IMR-90 (cell line): ENCODE measurements at regions not wholly inside any gene's neighbourhood (a gene's known extent, or its start where the extent isn't known, plus 50 kb on each side); places are given as distances from the start of the nearest gene placed in this dataset.

ENCODE experiments used
- ATAC-seq: fragments of 200-7000 bp; cut with Tn5 transposase; 2 replicates; pipeline ENCODE4 v1.9.1; 2020; ENCODE audit warnings: low read depth, mild to moderate bottlenecking, moderate library complexity
- BruUV-seq: library from RNA; stranded (reverse); fragments of 400-500 nt; replicated peaks from 2 replicates; lab custom pipeline; 2021; lab: Mats Ljungman, UMichigan
- CTCF ChIA-PET: fragments of 300-600 bp; formaldehyde crosslinking; extraction: SDS; loops from one replicate; lab custom pipeline; 2021; ENCODE audit warnings: antibody characterized with exemption; lab: Yijun Ruan, JAX
- POLR2A ChIA-PET: fragments of 300-600 bp; sonication (Branson Sonifier 250); formaldehyde crosslinking; loops from one replicate; lab custom pipeline; 2022; ENCODE audit warnings: antibody characterized with exemption; ENCODE audit not compliant: unreplicated experiment; lab: Charles Lee
- DNase-seq: peaks from one replicate; pipeline ENCODE4 v3.0.0; 2013
- H2AFZ ChIP-seq: replicated peaks from 2 replicates; pipeline ENCODE3; 2013; ENCODE audit warnings: low read length, mild to moderate bottlenecking; ENCODE audit not compliant: poor library complexity
- H2AK5ac ChIP-seq: 2 replicates; pipeline ENCODE4 v1.6.1; 2013; ENCODE audit warnings: low read depth, low read length, inconsistent platforms
- H2AK9ac ChIP-seq: replicated peaks from 2 replicates; pipeline ENCODE3; 2013; ENCODE audit warnings: mild to moderate bottlenecking, low read depth, low read length, moderate library complexity; ENCODE audit not compliant: poor library complexity
- H2BK120ac ChIP-seq: 2 replicates; pipeline ENCODE4 v1.6.1; 2013; ENCODE audit warnings: low read depth, low read length, inconsistent platforms
- H2BK15ac ChIP-seq: 3 replicates; pipeline ENCODE4 v1.6.1; 2013; ENCODE audit warnings: low read depth, low read length, inconsistent platforms
- H2BK20ac ChIP-seq: 2 replicates; pipeline ENCODE4 v1.6.1; 2013; ENCODE audit warnings: low read depth, mild to moderate bottlenecking, inconsistent platforms, low read length, moderate library complexity
- H2BK5ac ChIP-seq: 2 replicates; pipeline ENCODE4 v1.6.1; 2013; ENCODE audit warnings: mild to moderate bottlenecking, low read depth, low read length, inconsistent platforms; ENCODE audit not compliant: poor library complexity, severe bottlenecking
- H3K14ac ChIP-seq: replicated peaks from 2 replicates; pipeline ENCODE4 v1.6.1; 2013; ENCODE audit warnings: low read depth, low read length, inconsistent platforms
- H3K18ac ChIP-seq: 2 replicates; pipeline ENCODE4 v1.6.1; 2013; ENCODE audit warnings: low read depth, low read length, control low read depth
- H3K23ac ChIP-seq: 2 replicates; pipeline ENCODE4 v1.6.1; 2013; ENCODE audit warnings: low read depth, low read length, inconsistent platforms
- H3K27ac ChIP-seq: 2 replicates; pipeline ENCODE4 v1.5.1; 2013; ENCODE audit warnings: mild to moderate bottlenecking, control low read depth, low read length; ENCODE audit not compliant: insufficient read depth
- H3K27me3 ChIP-seq: 2 replicates; pipeline ENCODE4 v1.6.1; 2013; ENCODE audit warnings: low read length; ENCODE audit not compliant: control insufficient read depth, insufficient read depth
- H3K36me3 ChIP-seq: 2 replicates; pipeline ENCODE4 v1.6.1; 2013; ENCODE audit warnings: low read length, mixed read lengths; ENCODE audit not compliant: control insufficient read depth, insufficient read depth
- H3K4ac ChIP-seq: 2 replicates; pipeline ENCODE4 v1.6.1; 2013; ENCODE audit warnings: low read depth, low read length, inconsistent platforms
- H3K4me1 ChIP-seq: 2 replicates; pipeline ENCODE4 v1.6.1; 2013; ENCODE audit warnings: low read length, mixed read lengths; ENCODE audit not compliant: control insufficient read depth, insufficient read depth
- H3K4me2 ChIP-seq: 2 replicates; pipeline ENCODE4 v1.6.1; 2013; ENCODE audit warnings: low read depth, mild to moderate bottlenecking, control low read depth, low read length, moderate library complexity
- H3K4me3 ChIP-seq: 2 replicates; pipeline ENCODE4 v1.5.1; 2013; ENCODE audit warnings: low read depth, mild to moderate bottlenecking, control low read depth, low read length, moderate library complexity; ENCODE audit not compliant: insufficient read depth
- H3K56ac ChIP-seq: 2 replicates; pipeline ENCODE4 v1.6.1; 2013; ENCODE audit warnings: low read length, inconsistent platforms; ENCODE audit not compliant: insufficient read depth; ENCODE audit errors: extremely low read depth
- H3K79me1 ChIP-seq, 2 experiments: 2 replicates each; pipeline ENCODE4 v1.6.1; 2013; ENCODE audit warnings: low read length in 2 of 2, inconsistent platforms in 1 of 2, low read depth in 1 of 2
- H3K9ac ChIP-seq: 2 replicates; pipeline ENCODE4 v1.6.1; 2013; ENCODE audit warnings: low read depth, low read length, control low read depth
- H3K9me1 ChIP-seq: 2 replicates; pipeline ENCODE4 v1.6.1; 2013; ENCODE audit warnings: low read length, inconsistent platforms; ENCODE audit not compliant: insufficient read depth
- H3K9me3 ChIP-seq: 2 replicates; pipeline ENCODE4 v1.6.1; 2013; ENCODE audit warnings: low read length; ENCODE audit not compliant: control insufficient read depth, insufficient read depth
- H4K20me1 ChIP-seq: 2 replicates; pipeline ENCODE4 v1.6.1; 2013; ENCODE audit warnings: low read length, inconsistent platforms; ENCODE audit not compliant: insufficient read depth
- H4K5ac ChIP-seq: 2 replicates; pipeline ENCODE4 v1.6.1; 2013; ENCODE audit warnings: mild to moderate bottlenecking, low read depth, low read length, control low read depth
- H4K8ac ChIP-seq, 2 experiments: 2 replicates each; pipeline ENCODE4 v1.6.1; 2013; ENCODE audit warnings: low read depth in 2 of 2, low read length in 2 of 2, control low read depth in 1 of 2, inconsistent platforms in 1 of 2
- H4K91ac ChIP-seq: 2 replicates; pipeline ENCODE4 v1.6.1; 2013; ENCODE audit warnings: low read depth, low read length, inconsistent platforms; ENCODE audit not compliant: insufficient read depth
- BHLHE40 ChIP-seq: fragments of 150-350 bp; IDR thresholded peaks from 2 replicates; pipeline ENCODE4 v1.6.1; 2016; ENCODE audit warnings: mild to moderate bottlenecking, low read depth, low read length
- CEBPB ChIP-seq: IDR thresholded peaks from 2 replicates; pipeline ENCODE4 v1.6.1; 2012; ENCODE audit warnings: low read depth, low read length, improper control_type of control experiment
- CHD1 ChIP-seq: IDR thresholded peaks from 2 replicates; pipeline ENCODE4 v1.6.1; 2012; ENCODE audit warnings: low read depth, low read length, improper control_type of control experiment
- CTCF ChIP-seq: conservative IDR thresholded peaks from 2 replicates; pipeline ENCODE4 v1.5.1; 2012; ENCODE audit warnings: mild to moderate bottlenecking, low read depth, low read length, improper control_type of control experiment
- ELK1 ChIP-seq: fragments of 150-350 bp; IDR thresholded peaks from 2 replicates; pipeline ENCODE4 v1.6.1; 2016; ENCODE audit warnings: low read depth, mild to moderate bottlenecking, low read length, moderate library complexity, borderline replicate concordance
- FOS ChIP-seq: fragments of 150-350 bp; IDR thresholded peaks from 2 replicates; pipeline ENCODE4 v1.6.1; 2016; ENCODE audit warnings: low read depth, low read length
- MAFK ChIP-seq: IDR thresholded peaks from 2 replicates; pipeline ENCODE4 v1.6.1; 2012; ENCODE audit warnings: low read depth, low read length, improper control_type of control experiment
- MAZ ChIP-seq: IDR thresholded peaks from 2 replicates; pipeline ENCODE4 v1.6.1; 2012; ENCODE audit warnings: low read depth, mild to moderate bottlenecking, low read length, improper control_type of control experiment, moderate library complexity, borderline replicate concordance
- MXI1 ChIP-seq: IDR thresholded peaks from 2 replicates; pipeline ENCODE4 v1.6.1; 2012; ENCODE audit warnings: low read depth, mild to moderate bottlenecking, low read length, moderate library complexity, borderline replicate concordance
- NFE2L2 ChIP-seq: fragments of 150-350 bp; IDR thresholded peaks from 2 replicates; pipeline ENCODE4 v1.6.1; 2016; ENCODE audit warnings: low read depth, mild to moderate bottlenecking, low read length
- POLR2A ChIP-seq: IDR thresholded peaks from 2 replicates; pipeline ENCODE4 v1.6.1; 2012; ENCODE audit warnings: mild to moderate bottlenecking, low read depth, low read length
- RAD21 ChIP-seq: IDR thresholded peaks from 2 replicates; pipeline ENCODE4 v1.6.1; 2012; ENCODE audit warnings: low read length, improper control_type of control experiment
- RCOR1 ChIP-seq: IDR thresholded peaks from 2 replicates; pipeline ENCODE4 v1.6.1; 2012; ENCODE audit warnings: mild to moderate bottlenecking, low read length, improper control_type of control experiment; ENCODE audit not compliant: insufficient replicate concordance
- RFX5 ChIP-seq: IDR thresholded peaks from 2 replicates; pipeline ENCODE4 v1.8.0; 2012; ENCODE audit warnings: low read depth, mild to moderate bottlenecking, low read length, moderate library complexity
- SMC3 ChIP-seq: fragments of 150-350 bp; IDR thresholded peaks from 2 replicates; pipeline ENCODE4 v1.6.1; 2016; ENCODE audit warnings: low read depth, mild to moderate bottlenecking, antibody characterized with exemption, low read length, moderate library complexity
- USF2 ChIP-seq: fragments of 150-350 bp; IDR thresholded peaks from 2 replicates; pipeline ENCODE4 v1.6.1; 2017; ENCODE audit warnings: mild to moderate bottlenecking, antibody characterized with exemption, low read length, low read depth
- WGBS, 2 experiments: methylation state at CpG; one replicate each; pipeline versions ENCODE4 v1.1.5 to v1.1.7; 2013; ENCODE audit warnings: missing lambda C conversion rate in 2 of 2; ENCODE audit not compliant: insufficient read length in 1 of 2; ENCODE audit errors: extremely low coverage in 2 of 2; 5-methylcytosine and 5-hydroxymethylcytosine counted together
- dilution Hi-C: fragments of 300-500 bp; cut with HindIII; formaldehyde crosslinking; loops from one replicate; pipeline ENCODE4 v1.14.3; 2018; ENCODE audit warnings: low sequenced_read_pairs; ENCODE audit not compliant: unreplicated experiment
- in situ Hi-C: fragments of 300-500 bp; cut with MboI; formaldehyde crosslinking; loops from 3 replicates; pipeline ENCODE4 v1.14.3; 2019; ENCODE audit warnings: low sequenced_read_pairs, inconsistent platforms, mixed read lengths
- intact Hi-C: fragments of 100-400 bp; cut with micrococcal nuclease; formaldehyde crosslinking; loops from 2 replicates; pipeline ENCODE4 v1.10.0; 2022

GRCh38 chr4:124035364-124036041 lies 638.9 kb downstream of the SPRY1 start:
- no peaks in the 10 kb centered on the region for H3K9me3 ChIP-seq
- WGBS, 2 experiments = no CpG with 5 or more reads among the region's 1 CpG
- H3K14ac ChIP-seq = no peak overlapping the region
- no peak overlapping the region for H2BK120ac ChIP-seq
- H3K79me1 ChIP-seq = no peaks in the 10 kb centered on the region
- no peaks in the 10 kb centered on the region for H3K9me1 ChIP-seq
- no peak for DNase-seq
- H3K4me3 ChIP-seq = no peak overlapping the region
- no TSS peak for BruUV-seq
- H3K27ac ChIP-seq = no peak overlapping the region
- intact Hi-C loops = no loop called here
- TF ChIP-seq SMC3 = no peak
- TF ChIP-seq RAD21 = no peak
- TF ChIP-seq CTCF = no peak
- TF ChIP-seq USF2 = no peak
- no peak for TF ChIP-seq RFX5
- no peak for TF ChIP-seq POLR2A
- TF ChIP-seq NFE2L2 = no peak
- TF ChIP-seq FOS = no peak
- no peak for TF ChIP-seq CEBPB
- no peak for TF ChIP-seq BHLHE40
- TF ChIP-seq RCOR1 = no peak
- TF ChIP-seq MAZ = no peak
- TF ChIP-seq CHD1 = no peak
- no peak for TF ChIP-seq MAFK
- TF ChIP-seq MXI1 = no peak
- TF ChIP-seq ELK1 = no peak
- no peaks in the 10 kb centered on the region for H3K4me1 ChIP-seq
- no peak overlapping the region for H2BK20ac ChIP-seq
- dilution Hi-C loops = no loop called here
- H3K56ac ChIP-seq = no peak overlapping the region
- H2AK5ac ChIP-seq = no peak overlapping the region
- H3K27me3 ChIP-seq = no peaks in the 10 kb centered on the region
- H4K5ac ChIP-seq = no peak overlapping the region
- CTCF ChIA-PET = no interaction called here
- no peak overlapping the region for H3K4ac ChIP-seq
- no peak overlapping the region for H3K4me2 ChIP-seq
- no peaks in the 10 kb centered on the region for H3K36me3 ChIP-seq
- no peak overlapping the region for H4K8ac ChIP-seq
- H3K9ac ChIP-seq = no peak overlapping the region
- H2AFZ ChIP-seq = no peak overlapping the region
- H4K20me1 ChIP-seq = no peaks in the 10 kb centered on the region
- H2AK9ac ChIP-seq = no peak overlapping the region
- H4K91ac ChIP-seq = no peak overlapping the region
- POLR2A ChIA-PET = no interaction called here
- no peak overlapping the region for H2BK5ac ChIP-seq
- no peak overlapping the region for H3K23ac ChIP-seq
- no peak for ATAC-seq
- in situ Hi-C loops = no loop called here
- H2BK15ac ChIP-seq = no peak overlapping the region
- H3K18ac ChIP-seq = no peak overlapping the region
